ENCODE measurements at regions not wholly inside any gene's neighbourhood (a gene's known extent, or its start where the extent isn't known, plus 50 kb on each side); places are given as distances from the start of the nearest gene placed in this dataset.
"Not testable (repeated sequence)": the region's sequence is repeated elsewhere in the genome, so short reads cannot be mapped to it uniquely, and the experiment has no call there.

DNA sequence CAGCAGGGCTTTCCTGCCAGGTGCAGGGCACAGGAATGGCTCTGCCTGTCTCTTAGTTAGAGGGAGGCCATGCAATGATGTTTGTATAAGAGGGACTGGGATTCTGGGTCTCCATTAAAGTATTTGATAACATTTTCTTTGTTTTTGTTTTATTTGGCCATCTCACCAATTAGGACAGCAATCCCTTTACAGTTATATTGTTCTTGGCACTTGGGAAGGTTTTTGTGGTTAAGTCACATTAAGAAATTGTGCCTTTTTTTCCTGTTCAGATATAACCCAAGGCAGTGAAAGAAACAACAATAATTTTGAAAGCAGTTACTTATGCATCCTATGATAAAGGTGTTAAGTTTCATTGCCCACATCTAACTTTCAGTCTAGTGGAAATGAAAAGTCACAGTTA lies 237.4 kb upstream of the PRSS58 start:
- DNase-seq = not testable (repeated sequence)

DNA sequence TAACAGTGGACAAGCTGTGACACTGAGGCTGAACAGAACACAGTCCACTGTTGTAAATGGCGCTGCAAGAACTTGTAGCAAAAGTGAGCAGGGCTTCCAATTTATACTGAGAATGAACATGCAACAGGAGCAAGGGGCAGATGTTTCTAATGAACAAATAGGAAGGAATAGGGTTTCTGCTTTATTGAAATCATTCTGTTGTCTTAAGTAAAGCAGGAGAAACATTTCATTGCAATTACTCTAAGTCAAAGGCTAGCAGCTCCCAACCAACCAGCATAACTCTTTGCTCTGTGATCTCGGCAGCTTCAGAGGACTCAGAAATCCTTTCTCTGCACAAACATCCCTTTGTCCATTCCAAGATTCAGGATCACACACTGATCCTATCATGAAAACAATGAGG lies 236.2 kb upstream of the PRSS58 start:
- no peak for DNase-seq

DNA sequence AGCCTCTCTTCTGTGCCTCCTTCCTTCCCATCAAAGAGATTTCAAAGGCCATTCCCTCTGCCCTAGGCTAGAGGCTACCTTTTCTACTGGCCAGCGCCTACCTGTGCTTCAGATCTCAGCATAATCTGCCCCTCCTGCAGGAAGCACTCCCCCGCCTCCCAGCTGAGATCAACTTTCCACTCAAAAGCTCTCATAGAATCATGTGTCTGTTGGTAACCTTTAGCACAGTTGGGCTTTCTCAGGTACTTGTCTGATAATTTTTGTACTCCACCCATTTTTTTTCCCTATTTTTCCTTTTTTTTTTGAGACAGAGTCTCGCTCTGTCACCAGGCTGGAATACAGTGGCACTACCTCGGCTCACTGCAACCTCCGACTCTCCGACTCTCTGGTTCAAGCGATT lies 231.0 kb upstream of the PRSS58 start:
- no peak for DNase-seq

DNA sequence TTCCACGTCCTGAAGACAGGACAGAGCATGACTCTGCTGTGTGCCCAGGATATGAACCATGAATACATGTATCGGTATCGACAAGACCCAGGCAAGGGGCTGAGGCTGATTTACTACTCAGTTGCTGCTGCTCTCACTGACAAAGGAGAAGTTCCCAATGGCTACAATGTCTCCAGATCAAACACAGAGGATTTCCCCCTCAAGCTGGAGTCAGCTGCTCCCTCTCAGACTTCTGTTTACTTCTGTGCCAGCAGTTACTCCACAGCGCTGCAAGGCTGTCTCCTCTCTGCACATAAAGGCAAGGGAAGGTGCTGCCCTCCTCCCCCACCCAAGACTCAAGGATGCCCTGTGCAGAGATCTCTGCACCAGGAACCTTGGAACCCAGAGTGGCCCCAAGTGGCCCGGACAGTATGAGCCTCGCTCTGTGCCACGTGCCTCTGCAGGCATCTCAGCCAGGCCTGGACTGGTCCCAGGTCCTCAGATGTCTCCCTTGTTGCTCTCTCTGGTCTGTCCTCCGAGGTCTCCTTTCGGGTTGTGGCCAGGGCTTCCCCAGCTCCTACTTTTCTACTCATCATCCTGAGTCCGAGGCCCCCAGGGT lies 230.3 kb upstream of the PRSS58 start:
- no peak for DNase-seq

DNA sequence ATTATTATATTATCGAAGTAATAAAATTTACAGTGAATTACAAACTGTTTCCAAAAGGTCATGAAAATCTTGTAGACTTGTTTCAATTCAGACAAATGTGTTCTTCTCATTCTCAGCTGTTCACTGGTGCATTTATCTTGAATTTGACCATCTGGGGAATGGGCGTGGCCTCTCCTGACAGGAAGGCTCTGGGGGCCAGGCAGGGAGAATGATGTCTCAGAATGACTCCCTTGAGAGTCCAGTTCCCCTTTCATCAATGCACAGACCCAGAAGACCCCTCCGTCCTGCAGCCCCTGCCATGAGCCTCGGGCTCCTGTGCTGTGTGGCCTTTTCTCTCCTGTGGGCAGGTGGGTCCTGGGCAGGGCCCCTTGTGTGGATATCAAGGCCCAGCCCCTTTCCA lies 229.7 kb upstream of the PRSS58 start:
- DNase-seq = not testable (repeated sequence)

DNA sequence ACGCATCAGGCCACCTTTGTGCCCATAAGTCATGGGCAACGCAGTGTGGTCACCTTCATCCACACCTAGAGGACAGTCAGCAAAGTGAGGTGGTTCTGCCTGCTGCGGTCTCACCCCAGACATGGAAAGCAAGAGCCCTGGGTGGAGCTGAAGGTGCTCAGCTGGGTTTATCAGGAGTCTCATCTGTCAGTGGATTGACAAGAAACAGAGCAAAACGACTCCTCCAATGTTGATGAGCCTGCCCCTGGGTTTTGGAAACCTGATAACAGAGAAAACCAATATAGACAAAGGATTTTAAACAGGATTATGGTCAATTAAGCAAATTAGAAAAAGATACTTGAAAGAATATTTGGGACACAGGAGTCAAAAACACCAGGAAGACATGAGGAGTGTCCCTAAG lies 229.3 kb upstream of the PRSS58 start:
- no peak for DNase-seq

DNA sequence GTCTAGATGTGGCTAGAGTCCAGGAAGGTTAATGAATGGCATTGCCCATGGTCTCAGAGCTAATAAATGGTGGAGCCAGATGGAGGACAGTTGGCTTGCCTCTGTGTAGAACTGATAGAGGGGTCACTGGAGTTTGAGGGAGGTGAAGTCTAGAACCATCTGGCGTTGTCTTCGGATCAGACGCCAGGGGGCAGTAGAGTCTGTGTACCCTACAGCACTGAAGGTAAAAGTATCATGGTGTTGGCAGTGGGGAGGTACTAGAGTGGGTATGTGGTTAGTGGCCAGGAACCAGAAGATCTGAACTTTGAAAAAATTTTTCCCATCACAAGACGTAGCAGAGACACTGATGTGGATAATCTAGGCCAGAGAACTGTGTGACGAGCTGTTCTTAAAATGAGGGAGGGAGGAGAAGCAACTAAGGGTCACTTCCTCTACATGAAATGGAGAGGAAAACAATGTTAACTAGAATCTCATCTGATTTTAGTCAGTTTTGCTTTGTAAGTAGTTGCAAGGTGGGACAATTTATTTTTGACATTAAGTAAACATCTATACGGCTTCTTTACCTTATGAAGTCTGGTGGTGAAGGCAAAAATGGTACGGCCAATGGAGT lies 227.9 kb upstream of the PRSS58 start:
- no peak for DNase-seq

DNA sequence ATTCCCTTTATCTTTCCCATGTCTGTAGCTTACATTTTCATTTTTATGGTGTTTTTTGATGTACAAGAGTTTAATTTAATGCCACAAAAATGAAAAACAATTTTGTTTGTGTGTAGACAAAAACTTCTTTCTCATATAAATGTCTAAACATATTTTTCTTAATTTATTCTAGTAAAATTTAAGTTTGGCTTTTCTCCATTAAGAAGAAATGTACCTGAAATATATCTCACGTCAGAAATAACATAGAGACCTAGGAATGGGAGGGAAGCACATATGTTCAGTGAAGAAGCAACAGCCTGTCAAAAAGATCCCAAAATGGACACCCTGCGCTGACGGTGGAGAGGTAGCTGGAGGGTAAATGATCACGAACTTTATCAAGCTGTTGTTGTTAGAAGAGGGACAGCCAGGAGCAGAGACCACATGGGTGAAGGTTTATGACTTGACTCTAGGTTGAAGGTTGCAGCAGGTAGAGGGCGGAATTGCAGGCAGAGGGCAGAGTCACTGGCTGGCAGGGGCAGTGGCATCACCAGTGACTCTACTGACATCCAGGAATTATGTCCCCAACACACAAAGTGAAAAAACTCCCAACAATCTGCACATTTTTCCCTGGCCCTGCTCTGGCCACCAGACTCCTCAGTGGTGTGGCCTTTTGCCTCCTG lies 225.9 kb upstream of the PRSS58 start:
- DNase-seq = no peak

DNA sequence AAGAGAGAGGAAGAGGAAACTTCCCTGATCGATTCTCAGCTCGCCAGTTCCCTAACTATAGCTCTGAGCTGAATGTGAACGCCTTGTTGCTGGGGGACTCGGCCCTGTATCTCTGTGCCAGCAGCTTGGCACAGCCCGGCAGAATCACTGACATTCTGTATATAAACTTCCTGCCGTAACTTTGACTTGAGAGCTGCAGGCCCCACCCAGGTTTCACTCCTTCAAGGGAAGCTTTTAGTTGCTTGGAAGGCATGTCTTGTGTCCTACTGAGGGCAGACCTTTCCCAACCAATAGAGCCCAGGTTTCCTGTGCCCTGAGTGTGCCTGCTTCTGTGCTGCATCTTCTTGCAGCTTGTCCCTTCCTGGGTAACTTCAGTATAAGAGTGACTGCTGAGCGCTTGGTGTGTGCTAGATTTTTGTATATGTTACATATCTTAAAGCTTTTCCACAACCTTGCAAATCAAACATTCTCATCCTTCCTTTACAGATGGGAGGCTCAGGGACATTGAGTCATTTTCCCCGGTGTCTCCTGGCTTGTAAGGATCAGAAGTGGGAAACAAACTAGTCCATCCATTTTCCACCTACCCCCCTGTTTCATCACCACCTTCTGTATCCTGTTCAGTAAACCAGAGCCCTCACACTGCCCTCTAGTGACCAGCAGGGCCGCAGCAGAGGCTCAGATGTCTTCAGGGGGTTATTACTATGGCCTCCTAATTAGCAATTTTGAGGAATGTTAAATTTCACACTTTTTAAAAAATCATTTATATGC lies 225.2 kb upstream of the PRSS58 start:
- peak; percentile 39 for DNase-seq

DNA sequence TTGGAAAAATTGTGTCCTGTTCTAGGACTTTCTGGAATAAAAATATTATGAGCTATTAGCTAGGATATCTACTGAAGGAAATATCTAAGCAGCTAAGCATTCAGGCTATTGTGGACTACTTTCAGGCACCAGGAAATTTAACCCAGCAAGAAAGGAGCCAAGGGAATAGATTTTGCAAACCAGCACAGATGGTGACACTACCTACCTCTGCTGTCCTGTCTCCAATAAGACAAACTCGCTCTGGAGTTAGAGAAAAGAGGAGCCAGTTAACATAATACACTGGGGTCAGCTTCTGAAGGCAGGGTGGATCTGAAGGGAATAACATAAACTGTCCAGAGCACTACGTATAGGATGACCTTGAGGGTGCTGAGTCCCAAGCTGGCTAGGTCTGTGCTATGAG lies 223.7 kb upstream of the PRSS58 start:
- no peak for DNase-seq

DNA sequence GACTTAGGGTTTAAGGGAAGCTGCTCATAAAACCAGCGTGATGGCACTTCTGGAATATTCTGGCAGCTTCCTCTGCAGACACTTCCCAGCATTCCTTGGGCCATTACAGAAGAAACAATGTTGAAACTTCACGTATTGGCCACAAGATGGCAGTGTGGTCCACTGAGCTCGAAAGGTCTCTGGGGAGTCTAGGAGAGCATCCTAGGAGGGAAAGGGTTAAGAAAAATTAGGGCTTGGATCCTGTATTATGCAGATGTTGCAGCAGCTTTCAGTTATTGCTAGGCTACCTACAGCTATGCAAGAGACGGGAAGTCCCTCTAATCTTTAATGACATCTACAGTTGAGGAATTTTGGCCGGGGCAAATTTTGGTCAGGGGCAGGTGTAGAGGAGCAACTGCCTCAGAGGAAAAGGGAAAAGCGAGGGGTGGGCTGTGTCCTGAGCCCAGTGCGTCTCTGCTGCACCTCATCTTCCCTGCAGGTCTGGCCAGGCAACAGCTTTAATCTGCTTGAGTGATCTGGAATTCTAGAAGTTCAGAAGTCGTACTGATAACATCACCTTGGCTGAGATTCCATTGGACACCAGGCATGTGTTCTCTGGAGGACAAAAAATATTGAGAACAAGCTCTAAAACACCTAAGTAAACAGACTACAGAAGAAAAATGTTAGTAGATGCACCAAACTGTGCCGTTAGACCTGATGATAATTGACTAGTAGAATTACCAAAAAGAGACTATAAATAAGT lies 220.8 kb upstream of the PRSS58 start:
- DNase-seq = peak; percentile 19

DNA sequence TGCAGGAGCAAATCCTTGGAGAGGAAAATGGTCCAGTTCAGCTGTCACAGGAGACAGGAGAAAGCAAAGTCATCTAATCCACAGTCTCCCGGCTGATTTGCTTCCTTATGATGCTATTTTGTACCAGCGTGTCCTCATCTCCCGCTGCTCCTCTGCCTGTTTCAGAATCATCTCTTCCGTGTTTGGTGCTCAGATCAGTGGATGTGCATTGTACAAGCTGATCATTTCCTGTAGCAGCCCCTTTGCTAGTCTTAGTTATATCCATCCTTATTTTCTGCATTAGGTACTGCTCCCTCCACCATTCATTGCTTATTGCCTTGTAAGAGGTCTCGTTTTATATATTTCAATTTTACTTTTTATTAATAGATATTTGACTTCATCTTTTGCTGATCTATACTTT lies 219.9 kb upstream of the PRSS58 start:
- DNase-seq = not testable (repeated sequence)

DNA sequence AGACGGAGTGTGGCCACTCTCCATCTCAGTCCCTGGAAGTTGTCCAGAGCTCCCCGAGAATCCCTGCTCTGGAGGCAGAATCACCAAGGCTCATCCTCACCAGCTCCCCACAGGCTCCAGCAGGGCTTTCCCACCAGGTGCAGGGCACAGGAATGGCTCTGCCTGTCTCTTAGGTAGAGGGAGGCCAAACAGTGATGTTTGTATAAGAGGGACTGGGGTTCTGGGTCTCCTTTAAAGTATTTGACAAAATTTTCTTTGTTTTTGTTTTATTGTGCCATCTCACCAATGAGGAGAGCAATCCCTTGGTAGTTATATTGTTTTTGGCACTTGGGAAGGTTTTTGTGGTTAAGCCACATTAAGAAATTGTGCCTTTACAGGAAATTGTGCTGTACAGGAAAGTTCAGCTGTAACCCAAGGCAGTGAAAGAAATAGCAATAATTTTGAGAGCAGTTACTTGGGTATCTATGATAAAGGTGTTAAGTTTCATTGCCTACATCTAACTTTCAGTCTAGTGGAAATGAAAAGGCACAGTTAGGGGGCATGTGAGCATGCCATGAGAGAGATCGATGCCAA lies 219.3 kb upstream of the PRSS58 start:
- no peak for DNase-seq

DNA sequence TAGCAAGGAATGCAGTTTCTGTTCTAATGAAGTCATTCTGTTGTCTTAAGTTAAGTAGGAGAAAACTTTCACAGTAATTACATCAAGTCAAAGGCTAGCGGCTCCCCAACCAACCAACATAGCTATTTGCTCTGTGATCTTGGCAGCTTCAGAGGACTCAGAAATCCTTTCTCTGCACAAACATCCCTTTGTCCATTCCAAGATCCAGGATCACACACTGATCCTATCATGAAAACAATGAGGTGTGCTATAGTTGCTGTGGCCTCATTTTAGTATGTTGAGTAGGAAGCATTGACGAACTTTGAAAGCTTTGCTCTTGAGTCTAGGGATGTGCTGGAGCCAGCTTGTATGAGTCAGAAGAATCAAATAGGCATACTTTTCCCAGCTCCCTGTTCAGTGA lies 218.2 kb upstream of the PRSS58 start:
- DNase-seq = no peak

DNA sequence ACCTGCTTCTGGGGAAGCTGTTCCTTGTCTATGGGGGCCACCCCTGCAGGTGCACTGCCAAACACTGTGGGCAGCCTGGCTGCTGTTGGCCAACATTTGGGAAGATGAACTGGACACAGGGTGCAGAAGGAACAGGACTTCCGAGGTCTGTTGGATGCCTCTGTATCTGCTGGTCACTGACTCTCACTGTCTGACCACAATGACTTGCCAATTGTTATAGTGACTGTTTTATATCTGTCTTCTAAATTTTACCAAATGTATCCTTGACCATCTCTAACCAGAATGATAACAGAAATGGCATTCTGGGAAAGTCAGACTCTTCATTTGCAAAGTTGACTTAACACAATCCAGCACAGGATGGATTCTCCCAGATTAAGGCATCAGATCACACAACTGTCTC lies 214.0 kb upstream of the PRSS58 start:
- no peak for DNase-seq

DNA sequence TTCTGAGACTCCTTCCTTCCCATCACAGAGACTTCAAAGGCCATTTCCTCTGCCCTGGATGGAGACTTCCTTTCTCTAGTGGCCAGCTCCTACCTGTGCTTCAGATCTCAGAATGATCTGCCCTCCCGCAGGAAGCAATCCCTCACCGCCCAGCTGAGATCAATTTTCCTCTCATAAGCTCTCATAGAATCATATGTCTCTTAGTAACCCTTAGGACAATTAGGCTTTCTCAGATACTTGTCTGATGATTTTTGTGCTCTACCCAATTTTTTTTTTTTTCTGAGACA lies 212.6 kb upstream of the PRSS58 start:
- no peak for DNase-seq

DNA sequence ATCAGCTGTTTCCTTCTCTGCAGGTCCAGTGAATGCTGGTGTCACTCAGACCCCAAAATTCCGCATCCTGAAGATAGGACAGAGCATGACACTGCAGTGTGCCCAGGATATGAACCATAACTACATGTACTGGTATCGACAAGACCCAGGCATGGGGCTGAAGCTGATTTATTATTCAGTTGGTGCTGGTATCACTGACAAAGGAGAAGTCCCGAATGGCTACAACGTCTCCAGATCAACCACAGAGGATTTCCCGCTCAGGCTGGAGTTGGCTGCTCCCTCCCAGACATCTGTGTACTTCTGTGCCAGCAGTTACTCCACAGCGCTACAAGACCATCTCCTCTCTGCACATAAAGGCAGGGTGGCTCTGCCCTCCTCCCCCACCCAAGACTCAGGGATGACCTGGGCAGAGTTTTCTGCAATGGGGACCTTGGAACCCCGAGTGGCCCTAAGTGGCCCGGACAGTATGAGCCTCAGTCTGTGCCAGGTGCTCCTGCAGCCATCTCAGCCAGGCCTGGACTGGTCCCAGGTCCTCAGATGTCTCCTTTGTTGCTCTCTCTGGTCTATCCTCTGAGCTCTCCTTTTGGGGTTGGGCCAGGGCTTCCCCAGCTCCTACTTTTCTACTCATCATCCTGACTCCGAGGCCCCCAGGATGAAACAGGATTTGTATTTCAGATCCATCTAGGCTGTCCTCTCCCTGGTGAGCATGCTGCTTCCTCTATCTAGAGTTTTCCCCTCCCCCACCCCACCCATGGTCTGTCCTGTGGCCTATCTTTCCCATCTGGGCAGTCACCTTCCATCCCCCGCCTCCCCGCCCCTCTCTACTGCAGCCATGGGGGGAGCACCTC lies 212.1 kb upstream of the PRSS58 start:
- no peak for DNase-seq

DNA sequence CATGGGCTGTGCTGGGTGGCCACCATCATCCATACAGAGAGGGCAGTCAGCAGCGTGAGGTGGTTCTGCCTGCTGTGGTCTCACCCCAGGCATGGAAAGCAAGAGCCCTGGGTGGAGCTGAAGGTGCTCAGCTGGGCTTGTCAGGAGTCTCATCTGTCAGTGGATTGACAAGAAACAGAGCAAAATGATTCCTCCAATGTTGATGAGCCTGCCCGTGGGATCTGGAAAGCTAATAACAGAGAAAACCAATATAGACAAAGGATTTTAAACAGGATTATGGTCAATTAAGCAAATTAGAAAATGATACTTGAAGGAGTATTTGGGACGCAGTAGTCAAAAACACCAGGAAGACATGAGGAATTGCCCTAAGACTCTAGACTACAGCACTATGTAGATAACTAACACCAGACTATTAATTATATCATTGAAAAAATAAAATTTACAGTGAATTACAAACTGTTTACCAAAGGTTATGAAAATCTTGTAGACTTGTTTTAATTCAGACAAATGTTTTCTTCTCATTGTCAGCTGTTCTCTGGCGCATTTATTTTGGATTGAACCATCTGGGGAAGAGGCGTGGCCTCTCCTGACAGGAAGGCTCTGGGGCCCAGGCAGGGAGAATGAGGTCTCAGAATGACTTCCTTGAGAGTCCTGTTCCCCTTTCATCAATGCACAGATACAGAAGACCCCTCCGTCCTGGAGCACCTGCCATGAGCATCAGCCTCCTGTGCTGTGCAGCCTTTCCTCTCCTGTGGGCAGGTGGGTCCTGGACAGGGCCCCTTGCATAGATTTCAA lies 211.2 kb upstream of the PRSS58 start:
- no peak for DNase-seq

DNA sequence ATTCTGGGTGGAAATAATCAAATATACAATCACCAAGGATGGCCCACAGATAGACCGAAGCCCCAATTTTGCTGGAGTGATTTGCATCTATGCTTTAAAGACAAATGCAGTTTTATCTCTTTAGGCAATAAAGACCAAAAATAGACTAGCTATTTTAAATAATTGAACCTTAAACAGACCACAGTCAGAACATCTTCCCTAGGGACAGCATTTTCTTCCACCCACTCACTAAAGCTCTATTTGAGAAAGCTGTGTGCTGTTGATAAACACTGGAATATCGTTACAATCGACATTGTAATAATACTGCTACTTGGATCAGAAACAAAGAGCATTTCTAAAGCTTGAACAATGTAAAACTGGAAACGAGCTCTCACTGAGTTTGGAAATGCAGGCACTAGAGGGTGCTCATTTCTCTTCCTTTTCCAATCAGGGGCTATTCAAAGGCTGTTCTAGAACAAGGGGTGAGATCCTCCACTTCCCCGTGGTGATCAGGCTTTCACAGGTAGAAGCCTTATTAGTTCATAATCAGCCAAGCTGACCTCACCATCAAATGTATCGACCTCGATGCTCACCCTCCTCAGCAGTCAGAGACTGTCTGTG lies 209.3 kb upstream of the PRSS58 start:
- not testable (repeated sequence) for DNase-seq

DNA sequence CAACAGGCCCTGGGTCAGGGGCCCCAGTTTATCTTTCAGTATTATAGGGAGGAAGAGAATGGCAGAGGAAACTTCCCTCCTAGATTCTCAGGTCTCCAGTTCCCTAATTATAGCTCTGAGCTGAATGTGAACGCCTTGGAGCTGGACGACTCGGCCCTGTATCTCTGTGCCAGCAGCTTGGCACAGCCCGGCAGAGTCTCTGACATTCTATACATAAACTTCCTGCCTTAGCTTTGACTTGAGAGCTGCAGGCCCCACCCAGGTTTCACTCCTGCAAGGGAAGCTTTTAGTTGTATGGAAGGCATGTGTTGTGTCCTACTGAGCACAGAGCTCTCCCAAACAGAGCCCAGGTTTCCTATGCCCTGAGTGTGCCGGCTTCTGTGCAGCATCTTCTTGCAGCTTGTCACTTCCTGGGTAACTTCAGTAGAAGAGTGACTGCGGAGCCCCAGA lies 205.6 kb upstream of the PRSS58 start:
- DNase-seq = no peak

DNA sequence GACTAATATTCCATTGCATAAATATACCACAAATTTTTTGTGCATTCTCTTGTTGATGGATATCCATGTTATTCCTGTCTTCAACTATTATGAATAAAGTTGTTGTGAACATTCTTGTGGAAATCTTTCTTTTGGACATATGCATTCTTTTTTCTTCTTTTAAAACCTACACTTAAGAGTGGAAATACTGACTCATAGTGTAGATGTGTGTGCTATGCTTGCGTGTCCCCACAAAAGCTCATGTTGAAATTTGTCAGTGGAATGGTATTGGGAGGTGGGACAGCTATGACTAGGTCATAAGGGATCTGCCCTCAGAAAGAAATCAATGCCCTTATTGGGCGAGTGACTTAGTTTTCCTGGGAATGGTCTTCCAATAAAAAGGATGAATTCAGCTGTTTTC lies 203.6 kb upstream of the PRSS58 start:
- no peak for DNase-seq
